ENCODE measurements at regions not wholly inside any gene's neighbourhood (a gene's known extent, or its start where the extent isn't known, plus 50 kb on each side); places are given as distances from the start of the nearest gene placed in this dataset.

DNA sequence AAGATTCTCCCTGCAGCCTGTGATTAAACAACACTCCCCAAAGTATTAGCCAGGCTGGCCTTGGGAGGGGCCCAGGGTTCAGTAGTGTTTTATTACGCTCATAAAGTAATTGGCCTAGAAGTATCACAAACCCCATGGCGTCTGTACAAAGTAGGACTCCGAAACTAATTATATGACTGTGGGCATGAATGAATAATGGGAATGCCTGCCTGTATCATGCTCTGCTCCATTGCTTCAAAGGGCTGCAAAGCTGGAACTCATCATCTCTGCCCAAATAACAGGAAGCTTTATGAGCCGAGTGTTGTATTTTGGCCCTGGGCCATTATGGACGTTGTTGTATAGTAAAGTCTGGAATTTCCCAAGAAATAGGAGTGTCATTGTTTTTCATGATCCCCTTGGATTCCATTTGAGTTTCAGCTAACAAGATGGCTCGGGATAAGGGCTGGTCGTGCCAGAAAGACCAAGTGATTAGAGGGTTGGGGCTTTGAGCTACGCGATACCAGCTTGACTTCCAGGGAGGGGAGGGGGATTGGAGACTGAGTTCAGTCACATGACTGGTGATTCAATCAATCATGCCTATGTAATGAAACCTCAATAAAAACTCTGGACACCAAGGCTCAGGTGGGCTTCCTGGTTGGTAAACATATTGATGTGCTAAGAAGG, 65.3 kb upstream of the NPTX2 start:
- ChIA-PET POLR2A (no interaction called here), CTCF (ENCODE audit: low intra/inter-chr PET ratio, low total read pairs) (no interaction called here)
- BruUV-seq (replicated peaks) = no TSS peak

More for the DNA sequence above, 65.3 kb upstream of the NPTX2 start:
- no peak for FAIRE-seq
- Histone ChIP-seq H3K4me1 (ENCODE audit: insufficient read depth, low read length) (no peaks in the 10 kb centered on the region), H3K9ac (ENCODE audit: insufficient read depth, low read depth, low read length) (no peak overlapping the region), H3K9me3 (ENCODE audit: low read length) (peaks cover 6% of the 10 kb centered on the region; the same call in 1 of the 2 replicates), H3K36me3 (replicated peaks in 1 of 2; ENCODE audit: control insufficient read depth in 1 of 2, insufficient read depth in 2 of 2, low read length in 2 of 2) (no peaks in the 10 kb centered on the region), H3K4me2 (ENCODE audit: low read depth, low read length) (no peak overlapping the region), H3K79me2 (ENCODE audit: insufficient read depth, low read length) (no peaks in the 10 kb centered on the region), H2AFZ (ENCODE audit: low read length) (no peak overlapping the region), H3K27me3 (ENCODE audit: control insufficient read depth in 1 of 2, insufficient read depth in 2 of 2, low read length in 2 of 2) (no peaks in the 10 kb centered on the region; a peak in 2 of 5 replicates), H3K27ac (ENCODE audit: extremely low read length, insufficient read depth, low read length) (no peak overlapping the region), H3K4me3 (replicated peaks in 1 of 3; ENCODE audit: insufficient read depth in 1 of 3, low read depth in 2 of 3, low read length in 3 of 3) (no peak overlapping the region), H4K20me1 (ENCODE audit: insufficient read depth, low read length) (no peaks in the 10 kb centered on the region)
- intact Hi-C loops (cut with micrococcal nuclease; ENCODE audit: unreplicated experiment) = no loop called here
- no peak for DNase-seq (ENCODE audit: low spot score)
- no peak for ATAC-seq
- in situ Hi-C loops (cut with HindIII; ENCODE audit: extremely low pct_ligation_motif_present, low pct_unique_long_range_greater_than_20kb) = no loop called here
- TF ChIP-seq SRSF1 (optimal IDR thresholded peaks at IDR 0.05; ENCODE audit: low read depth, low read length) (no peak), XRCC5 (optimal IDR thresholded peaks at IDR 0.05; ENCODE audit: low read length) (no peak), ZNF616 (CRISPR knock-in tag; IDR thresholded peaks at IDR 0.05; ENCODE audit: low read depth) (no peak), SNRNP70 (IDR thresholded peaks at IDR 0.05; ENCODE audit: low read depth, low read length) (no peak), ZNF326 (CRISPR knock-in tag; IDR thresholded peaks at IDR 0.05; ENCODE audit: borderline replicate concordance) (no peak), ZNF576 (CRISPR knock-in tag; IDR thresholded peaks at IDR 0.05) (no peak), ZNF615 (CRISPR knock-in tag; IDR thresholded peaks at IDR 0.05; ENCODE audit: borderline replicate concordance) (no peak)
- TF ChIP-seq, protein P1, sequence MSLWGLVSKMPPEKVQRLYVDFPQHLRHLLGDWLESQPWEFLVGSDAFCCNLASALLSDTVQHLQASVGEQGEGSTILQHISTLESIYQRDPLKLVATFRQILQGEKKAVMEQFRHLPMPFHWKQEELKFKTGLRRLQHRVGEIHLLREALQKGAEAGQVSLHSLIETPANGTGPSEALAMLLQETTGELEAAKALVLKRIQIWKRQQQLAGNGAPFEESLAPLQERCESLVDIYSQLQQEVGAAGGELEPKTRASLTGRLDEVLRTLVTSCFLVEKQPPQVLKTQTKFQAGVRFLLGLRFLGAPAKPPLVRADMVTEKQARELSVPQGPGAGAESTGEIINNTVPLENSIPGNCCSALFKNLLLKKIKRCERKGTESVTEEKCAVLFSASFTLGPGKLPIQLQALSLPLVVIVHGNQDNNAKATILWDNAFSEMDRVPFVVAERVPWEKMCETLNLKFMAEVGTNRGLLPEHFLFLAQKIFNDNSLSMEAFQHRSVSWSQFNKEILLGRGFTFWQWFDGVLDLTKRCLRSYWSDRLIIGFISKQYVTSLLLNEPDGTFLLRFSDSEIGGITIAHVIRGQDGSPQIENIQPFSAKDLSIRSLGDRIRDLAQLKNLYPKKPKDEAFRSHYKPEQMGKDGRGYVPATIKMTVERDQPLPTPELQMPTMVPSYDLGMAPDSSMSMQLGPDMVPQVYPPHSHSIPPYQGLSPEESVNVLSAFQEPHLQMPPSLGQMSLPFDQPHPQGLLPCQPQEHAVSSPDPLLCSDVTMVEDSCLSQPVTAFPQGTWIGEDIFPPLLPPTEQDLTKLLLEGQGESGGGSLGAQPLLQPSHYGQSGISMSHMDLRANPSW (CRISPR knock-in tag; IDR thresholded peaks at IDR 0.05; ENCODE audit: borderline replicate concordance) = no peak
- WGBS (ENCODE audit: low lambda C conversion rate) = 23% methylated on average over 7 of the region's 9 CpGs

Measured in HepG2 (cell line).